HG02678 (cell line): ENCODE measurements at regions not wholly inside any gene's neighbourhood (a gene's known extent, or its start where the extent isn't known, plus 50 kb on each side); places are given as distances from the start of the nearest gene placed in this dataset.
"Not testable (repeated sequence)": the region's sequence is repeated elsewhere in the genome, so short reads cannot be mapped to it uniquely, and the experiment has no call there.

Experiments used
- ATAC-seq: cut with Tn5 transposase; IDR thresholded peaks from one replicate; pipeline ENCODE4 v1.9.1; 2021; ENCODE audit warnings: mild to moderate bottlenecking, moderate library complexity; ENCODE audit not compliant: unreplicated experiment

DNA sequence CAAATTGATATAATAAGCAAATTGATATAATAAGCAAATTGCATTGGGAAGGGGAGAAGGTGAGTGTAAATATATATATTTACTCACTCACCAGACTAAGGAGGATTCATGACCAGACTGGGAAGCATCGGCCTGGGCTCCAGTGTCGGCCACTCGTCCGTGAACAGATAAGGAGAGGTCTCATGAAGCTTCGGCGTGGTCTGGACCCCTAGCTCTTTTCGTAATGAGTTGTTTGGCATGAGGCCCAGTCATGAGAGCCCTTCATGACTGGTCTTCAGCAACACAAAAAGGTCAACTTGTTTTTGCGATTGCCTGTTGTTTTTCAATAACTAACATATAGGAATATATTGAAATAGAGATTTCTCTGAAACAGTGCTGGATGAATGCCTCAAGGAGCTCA lies 222.9 kb upstream of the KCNK2 start:
- no peak for ATAC-seq

GRCh38 chr1:214861615-214862014 lies 220.9 kb upstream of the KCNK2 start:
- ATAC-seq, result no peak

- no peak for ATAC-seq
Measured at GRCh38 chr1:214862421-214862820, 220.1 kb upstream of the KCNK2 start.

- no peak for ATAC-seq
Measured at GRCh38 chr1:214864896-214865688, 217.4 kb upstream of the KCNK2 start.

- ATAC-seq, result not testable (repeated sequence)
Measured at GRCh38 chr1:214870426-214870825, 212.1 kb upstream of the KCNK2 start.

DNA sequence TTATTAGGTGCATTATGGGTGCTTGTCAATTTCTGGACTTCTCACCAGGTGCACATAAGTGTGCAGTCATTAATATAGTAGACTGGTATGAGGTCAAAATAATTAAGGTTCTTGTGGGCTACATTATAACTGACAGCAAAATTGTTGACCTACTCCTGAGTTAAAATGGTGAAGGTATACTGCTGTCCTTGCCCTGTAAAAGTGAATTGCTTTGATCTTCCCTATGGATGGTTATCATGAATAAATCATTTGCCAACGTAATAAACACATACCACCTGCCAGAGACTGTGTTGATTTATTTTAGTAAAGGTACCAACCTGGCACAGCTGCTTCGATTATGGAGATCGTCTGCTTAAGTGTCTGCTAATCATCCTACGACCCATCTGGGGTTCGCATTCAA lies 201.6 kb upstream of the KCNK2 start:
- no peak for ATAC-seq

- ATAC-seq, result no peak
Measured at GRCh38 chr1:214882616-214883015, 199.9 kb upstream of the KCNK2 start.

DNA sequence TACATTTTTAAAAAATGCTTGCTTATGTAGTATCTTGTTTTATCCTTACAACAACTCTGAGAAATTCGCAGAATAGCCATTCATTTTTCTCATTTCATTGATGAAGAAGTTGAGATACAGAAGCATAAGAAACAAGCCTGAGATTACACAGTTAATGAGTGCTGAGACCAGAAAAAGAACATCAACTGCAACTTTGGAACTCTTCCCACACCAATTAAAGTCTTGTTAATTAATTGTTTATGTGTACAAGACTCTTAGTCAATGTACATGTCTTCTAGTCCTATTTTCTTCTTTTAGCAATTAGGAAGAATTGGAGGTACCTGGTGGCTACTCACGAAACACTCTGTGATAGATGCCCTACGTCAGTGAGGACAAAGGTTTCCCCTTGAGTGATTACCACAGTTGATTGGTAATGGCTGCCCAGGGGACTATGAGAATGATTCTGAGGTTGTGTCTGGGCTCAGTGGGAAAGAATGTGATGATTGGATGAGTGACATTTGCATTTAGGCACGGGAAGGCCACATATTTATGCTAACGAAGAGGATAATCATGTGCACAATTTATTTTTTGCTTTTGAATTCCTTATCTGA lies 187.4 kb upstream of the KCNK2 start:
- no peak for ATAC-seq

GRCh38 chr1:214896921-214897320 lies 185.6 kb upstream of the KCNK2 start:
- ATAC-seq, result no peak

- ATAC-seq, result no peak
Measured at GRCh38 chr1:214897581-214897980, 185.0 kb upstream of the KCNK2 start.

- no peak for ATAC-seq
Measured at GRCh38 chr1:214898161-214898560, 184.4 kb upstream of the KCNK2 start.

- no peak for ATAC-seq
Measured at GRCh38 chr1:214898718-214899117, 183.8 kb upstream of the KCNK2 start.

GRCh38 chr1:214899908-214900460 lies 182.6 kb upstream of the KCNK2 start:
- ATAC-seq, result no peak

DNA sequence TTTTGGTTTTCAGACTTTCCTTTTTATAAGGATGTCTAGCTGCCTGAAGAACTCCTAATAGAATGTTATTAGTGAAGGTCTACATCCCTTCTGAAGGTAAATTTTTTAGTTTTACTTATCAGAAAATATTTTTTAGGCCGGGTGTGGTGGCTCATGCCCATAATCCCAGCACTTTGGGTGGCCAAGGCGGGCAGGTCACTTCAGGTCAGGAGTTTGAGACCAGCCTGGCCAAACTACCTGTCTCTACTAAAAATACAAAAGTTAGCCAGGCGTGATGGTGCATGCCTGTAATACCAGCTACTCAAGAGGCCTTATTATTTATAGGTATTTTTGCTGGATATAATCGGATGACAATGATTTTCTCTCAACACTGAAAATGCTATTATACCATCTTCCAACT lies 181.9 kb upstream of the KCNK2 start:
- ATAC-seq, result no peak

GRCh38 chr1:214901718-214902117 lies 180.8 kb upstream of the KCNK2 start:
- ATAC-seq, result no peak

- no peak for ATAC-seq
Measured at GRCh38 chr1:214902636-214903320, 179.8 kb upstream of the KCNK2 start.

GRCh38 chr1:214912127-214912526 lies 170.4 kb upstream of the KCNK2 start:
- no peak for ATAC-seq

- ATAC-seq, result no peak
Measured at GRCh38 chr1:214913966-214914365, 168.6 kb upstream of the KCNK2 start.

DNA sequence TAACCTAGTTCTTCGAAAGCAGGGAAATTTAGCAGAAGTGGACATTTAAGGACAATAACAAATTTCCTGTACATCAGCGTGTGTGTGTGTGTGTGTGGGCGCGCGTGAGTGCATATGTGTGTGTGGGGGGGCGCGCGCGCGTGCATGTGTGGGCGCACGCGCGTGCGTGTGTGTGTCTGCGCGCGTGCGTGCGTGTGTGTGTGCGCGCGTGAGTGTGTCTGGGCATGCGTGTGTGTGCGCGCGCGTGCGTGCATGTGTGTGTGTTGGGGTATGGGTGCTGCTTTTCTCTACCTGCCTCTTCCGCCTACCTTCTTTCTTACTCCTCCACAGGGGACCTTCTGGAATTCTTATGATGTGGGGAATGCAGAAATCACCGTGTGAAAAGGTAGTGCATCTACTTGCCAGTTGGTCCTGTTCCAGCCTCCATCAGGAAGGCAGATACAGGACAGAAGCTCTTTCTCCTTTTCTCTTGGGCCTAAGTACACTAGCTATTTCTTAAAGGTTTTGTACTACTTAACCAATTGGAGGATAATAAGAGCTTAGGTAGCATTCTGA lies 165.4 kb upstream of the KCNK2 start:
- no peak for ATAC-seq

DNA sequence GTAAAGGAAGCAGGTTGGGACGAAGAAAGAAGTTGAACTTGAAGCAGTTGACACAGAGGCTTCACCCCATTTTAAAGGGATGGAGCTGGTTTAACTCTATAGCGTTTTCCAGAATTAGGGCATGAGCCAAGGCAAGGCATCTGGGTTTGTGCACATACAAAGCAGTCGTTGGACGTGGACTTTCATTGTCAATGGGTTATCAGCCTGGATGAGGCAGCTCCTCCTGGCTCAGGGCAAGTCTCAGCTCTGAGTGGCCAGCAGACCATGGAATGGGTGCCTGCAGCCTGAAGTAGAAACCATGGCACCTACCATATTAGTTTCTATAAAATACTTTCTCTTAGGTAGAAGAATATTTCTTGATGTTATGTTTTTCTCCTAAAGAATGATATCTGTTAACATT lies 163.8 kb upstream of the KCNK2 start:
- no peak for ATAC-seq

GRCh38 chr1:214920337-214920736 lies 162.2 kb upstream of the KCNK2 start:
- no peak for ATAC-seq
